GM21367 (cell line): ENCODE measurements at regions not wholly inside any gene's neighbourhood (a gene's known extent, or its start where the extent isn't known, plus 50 kb on each side); places are given as distances from the start of the nearest gene placed in this dataset.

Experiments
- ATAC-seq: cut with Tn5 transposase; IDR thresholded peaks from one replicate; pipeline ENCODE4 v1.9.1; 2021; ENCODE audit not compliant: unreplicated experiment

DNA sequence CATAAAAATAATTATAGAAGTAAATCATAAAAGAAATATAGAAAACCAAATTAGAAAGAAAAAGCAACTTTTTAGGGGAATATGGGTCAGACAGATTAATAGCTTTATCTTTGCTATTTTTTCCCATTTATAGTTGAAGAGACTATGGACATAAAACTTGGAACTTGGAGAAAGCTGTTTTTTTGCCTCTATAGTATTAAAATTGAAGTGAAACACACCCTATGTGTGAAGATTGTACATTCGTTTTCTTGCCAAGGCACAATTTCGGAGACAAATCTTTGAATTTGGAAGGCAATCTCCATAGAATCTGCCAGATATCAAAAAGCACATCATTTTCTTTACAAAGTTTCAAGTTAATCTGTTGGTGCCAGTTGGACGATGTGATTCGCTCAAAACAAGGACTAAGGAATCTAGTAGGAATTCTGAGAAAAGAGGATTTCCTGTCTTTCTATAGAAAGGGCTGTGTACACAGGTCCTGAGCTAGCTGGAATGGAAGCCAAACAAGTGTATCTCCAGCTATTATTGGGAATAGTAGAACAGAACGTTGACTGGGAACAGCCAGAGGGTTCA lies 156.3 kb downstream of the SLC7A11 start:
- no peak for ATAC-seq

DNA sequence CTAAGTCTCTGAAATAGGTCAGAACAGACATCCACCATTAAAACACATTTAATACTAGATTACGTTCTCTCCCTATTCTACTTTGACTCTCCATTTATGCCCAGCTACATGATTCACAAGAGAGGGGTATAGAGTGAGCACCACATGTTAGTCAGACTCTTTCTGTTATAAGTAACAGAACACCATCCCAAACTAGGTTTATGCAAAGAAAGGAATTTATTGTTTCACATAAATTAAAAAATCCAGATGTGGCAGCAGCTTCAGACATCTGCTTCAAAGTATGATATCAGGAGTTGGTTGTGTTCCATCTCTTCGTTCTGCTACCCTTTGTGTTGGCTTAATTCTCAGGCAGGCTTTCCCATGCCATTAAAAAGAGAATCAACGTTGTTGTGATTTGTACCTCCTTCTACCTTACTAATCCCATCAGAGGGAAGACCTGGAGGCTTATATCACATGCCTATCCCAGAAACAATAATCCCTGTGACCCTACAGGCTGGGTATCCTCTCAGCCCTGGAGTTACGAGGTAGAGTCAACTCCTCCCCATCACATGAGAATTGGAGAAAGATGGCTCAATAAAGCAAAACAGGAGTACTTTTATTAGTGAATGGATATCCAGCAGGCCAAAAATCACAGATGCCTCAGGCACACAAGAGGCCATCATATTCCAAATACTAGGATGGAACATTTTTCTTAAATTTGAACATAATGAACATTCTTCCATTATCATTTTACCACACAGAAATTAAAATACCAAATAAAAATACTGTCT lies 163.2 kb downstream of the SLC7A11 start:
- ATAC-seq: no peak

DNA sequence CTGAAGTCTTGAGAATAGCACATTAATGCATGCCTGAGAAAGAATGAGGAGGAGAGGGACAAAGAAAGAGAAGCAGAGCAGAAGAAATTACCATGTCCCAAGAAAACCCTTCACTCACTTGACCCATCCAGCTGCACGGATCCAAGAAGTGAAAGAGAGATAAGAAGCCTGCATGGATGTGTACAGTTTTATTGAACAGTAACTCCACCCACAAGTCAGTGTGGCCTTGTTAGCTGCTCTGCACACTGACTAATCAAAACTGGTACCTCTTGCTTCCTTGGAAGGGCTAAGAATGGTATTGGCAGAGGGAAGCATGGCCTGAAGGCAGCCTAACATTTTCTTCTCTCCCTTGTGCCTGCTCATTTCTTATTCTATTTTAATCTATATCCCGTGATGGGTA lies 163.9 kb downstream of the SLC7A11 start:
- no peak for ATAC-seq

DNA sequence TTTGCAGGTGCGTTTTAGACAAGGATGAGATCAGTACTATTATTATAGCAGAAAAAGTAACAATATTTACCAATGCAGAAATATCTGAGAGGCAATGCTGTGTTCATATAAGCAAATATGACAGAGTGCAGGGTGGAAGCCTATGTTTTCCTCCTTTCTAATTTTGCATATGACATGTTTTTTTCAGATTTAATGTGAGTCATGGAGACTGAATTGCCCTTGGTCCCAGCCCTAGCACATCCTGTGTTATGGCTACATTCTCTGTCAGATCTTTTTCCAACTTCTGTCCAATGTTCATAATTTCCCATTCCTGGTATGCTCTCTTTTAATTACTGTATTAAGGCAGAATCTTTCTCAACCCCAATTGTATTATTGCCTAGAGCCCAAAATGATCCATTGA lies 165.6 kb downstream of the SLC7A11 start:
- ATAC-seq: no peak

DNA sequence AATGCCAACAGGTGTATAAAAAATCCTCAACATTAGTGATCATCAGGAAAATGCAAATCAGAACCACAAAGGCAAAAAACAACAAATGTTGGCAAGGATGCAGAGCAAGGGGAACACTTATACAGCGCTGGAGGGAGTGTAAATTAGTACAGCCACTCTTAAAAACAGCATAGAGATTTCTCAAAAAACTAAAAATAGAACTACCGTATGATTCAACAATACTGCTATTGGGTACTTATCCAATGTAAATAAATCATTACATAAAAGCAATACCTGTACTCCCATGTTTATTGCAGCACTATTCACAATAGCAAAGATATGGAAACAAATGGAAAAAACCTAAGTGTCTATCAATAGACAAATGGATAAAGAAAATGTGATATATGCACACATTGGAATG lies 171.3 kb downstream of the SLC7A11 start:
- ATAC-seq: no peak

DNA sequence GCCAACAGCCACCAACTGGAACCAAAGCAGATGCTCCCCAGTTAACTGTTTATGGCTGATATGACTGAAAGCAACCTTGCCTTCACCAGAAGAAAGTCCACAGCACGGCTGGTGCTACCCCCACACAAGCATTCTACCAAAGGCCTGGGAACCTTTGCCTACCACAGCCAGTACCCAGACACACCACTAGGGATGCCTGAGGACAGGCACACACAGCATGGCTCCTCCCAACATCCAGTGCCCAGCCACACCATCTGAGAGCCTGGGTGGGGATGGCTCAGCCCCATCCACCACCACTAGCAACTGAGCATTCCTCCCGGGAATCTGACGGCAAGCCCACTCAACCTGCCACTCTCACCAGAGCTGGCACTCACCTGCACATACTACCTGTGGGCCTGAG lies 178.6 kb downstream of the SLC7A11 start:
- ATAC-seq: no peak

DNA sequence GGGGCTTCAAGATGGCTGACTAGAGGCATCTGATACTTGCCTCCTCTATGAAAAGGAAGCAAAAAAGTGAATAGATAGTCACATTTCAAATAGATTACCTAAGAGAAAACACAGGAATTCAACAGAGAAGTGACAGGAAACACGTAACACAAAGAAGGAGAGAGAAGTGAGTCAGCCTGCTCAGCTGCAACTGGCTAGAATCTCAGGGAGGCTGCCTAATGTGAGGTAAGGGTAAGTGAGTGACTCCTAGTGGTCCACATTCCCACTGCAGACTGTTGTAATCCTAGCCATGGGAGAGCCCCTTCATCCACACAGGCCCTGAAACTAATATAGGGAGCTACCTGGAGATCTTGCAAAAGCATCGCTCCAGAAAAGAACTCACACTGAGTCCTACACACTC lies 179.2 kb downstream of the SLC7A11 start:
- no peak for ATAC-seq

DNA sequence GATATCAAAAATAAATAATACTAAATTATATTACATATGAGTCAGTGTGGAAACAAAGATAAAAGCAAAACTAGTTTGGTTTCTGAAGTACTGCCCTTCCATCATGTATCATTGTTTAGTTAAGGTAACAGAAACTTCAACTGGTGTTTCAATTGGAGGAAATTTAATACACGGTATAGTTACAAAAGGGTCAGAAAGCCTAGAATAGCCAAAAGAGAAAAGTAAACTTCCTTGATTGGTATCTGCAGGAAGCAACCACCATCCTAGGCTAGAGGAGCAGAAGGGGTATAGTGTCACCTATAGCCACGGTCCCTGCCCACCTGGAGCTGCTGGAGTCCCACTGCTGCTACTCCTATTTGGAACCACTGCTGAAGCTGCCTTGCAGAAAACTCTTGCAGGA lies 185.6 kb downstream of the SLC7A11 start:
- ATAC-seq: no peak

DNA sequence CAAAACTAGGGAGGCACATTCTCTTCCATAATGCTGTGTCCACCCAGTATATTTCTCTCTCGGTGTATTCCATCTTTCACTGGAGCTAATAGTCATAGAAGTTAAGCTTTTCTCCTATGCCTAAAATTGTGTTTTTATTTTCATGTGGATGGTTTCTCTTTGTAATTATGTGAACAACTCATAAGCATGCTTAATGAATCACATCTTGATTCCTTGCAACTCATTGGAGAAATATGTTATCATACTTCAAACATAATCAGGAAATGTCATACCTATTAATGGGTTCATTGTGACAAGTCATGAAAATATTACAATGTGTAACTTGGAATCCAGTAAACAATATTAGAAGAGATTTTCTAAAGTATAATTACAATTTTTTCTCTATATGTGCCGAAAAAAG lies 186.3 kb downstream of the SLC7A11 start:
- ATAC-seq: no peak

DNA sequence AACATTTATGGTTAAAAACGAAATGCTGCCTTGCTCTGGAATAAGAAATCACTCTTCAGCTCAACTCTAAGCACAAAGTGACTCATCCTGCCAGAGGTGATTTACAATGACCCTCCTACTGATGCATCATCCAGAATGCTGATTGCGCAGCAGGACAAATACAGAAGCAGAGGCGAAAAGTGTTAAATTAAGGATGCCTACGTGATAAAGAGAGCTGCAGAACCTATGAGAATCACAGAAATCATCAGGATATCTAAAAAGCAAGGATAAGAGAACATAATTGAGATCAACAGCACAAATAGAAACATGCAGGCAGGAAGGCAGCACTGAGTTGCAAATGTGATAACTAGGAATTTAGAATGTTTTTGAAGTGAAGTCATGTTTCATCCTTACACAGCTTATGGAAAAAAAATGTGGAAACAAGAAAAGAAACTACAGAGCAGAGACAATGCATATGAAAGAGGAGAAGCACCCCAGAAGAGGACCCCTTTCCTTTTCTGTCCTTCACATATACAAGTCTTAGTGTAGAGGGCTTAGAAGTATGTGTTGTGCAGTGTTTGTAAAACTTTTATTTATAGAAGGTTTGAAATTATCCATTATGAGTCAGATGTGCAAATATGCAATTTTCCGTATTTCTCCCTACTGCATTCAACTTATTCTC lies 188.4 kb downstream of the SLC7A11 start:
- ATAC-seq: no peak

DNA sequence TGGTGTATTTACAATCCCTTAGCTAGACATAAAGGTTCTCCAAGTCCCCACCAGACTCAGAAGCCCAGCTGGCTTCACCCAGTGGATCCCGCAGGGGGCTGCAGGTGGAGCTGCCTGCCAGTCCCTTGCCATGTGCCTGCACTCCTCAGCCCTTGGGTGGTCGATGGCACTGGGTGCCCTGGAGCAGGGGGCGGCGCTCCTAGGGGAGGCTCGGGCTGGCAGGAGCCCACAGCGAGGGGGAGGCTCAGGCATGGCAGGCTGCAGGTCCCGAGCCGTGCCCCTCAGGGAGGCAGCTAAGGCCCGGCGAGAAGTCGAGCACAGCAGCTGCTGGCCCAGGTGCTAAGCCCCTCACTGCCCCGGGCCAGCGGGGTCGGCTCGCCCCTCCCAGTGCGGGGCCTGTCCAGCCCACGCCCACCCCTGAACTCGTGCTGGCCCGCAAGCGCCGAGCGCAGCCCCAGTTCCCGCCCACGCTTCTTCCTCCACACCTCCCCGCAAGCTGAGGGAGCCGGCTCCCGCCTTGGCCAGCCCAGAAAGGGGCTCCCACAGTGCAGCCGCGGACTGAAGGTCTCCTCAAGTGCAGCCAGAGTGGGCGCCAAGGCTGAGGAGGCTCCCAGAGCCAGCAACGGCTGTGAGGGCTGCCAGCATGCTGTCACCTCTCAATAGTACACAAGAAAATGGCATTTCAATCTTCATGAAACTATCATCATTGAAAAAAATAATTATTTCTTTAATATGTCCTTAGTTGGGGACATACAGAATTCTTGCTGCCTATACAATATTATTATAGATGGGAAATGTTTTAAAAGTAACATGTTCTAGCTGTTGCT lies 189.1 kb downstream of the SLC7A11 start:
- ATAC-seq: no peak

DNA sequence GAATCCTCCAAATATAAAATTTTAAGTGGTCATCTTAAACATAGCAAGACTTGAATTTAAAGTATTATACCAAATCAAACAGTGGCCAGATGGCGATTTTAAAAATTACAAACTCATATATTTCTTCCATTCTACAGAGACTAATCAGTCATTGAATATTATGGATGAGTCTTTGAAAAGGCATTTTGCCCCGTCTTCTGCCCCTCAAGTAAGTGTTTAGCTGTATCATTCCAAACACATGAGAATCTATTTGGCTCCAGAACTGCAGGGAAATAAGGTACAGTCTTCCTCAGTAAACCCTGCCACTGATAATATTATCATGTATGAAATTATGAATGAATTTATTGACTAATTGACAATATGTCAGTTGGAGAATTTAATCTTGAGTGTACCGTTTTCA lies 191.0 kb downstream of the SLC7A11 start:
- ATAC-seq: no peak

DNA sequence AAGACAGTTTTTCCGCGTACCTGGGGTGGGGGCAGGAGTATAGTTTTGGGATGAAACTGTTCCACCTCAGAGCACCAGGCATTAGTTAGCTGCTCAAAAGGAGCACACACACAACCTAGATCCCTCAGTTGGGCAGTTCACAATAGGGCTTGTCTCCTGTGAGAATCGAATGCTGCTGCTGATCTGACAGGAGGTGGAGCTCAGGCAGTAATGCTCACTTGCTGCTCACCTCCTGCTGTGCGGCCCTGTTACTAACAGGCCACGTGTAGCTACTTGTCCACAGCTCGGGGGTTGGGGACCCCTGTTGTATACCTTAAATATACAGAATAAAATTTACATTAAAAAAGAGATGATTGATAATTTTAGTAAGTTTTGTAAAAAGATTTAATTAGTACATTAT lies 191.5 kb downstream of the SLC7A11 start:
- ATAC-seq: no peak

DNA sequence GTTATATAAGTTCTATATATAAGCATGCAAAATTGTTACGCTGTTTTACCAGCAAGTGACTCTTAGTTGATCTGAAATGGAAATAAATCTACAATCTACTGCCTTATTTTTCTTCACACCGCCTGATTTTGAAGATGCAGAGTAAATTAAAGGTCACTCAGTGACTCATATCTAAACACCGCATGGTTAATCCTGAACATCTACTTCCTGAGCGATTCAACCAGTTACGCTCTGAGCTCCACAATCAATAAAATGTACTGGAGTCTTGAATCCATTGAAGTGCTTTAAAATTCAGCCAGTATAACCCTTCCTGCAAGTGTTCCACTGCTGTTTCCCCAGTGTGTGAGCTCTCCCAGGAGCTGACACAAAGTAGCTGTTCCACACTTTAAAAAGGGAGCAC lies 192.8 kb downstream of the SLC7A11 start:
- no peak for ATAC-seq

DNA sequence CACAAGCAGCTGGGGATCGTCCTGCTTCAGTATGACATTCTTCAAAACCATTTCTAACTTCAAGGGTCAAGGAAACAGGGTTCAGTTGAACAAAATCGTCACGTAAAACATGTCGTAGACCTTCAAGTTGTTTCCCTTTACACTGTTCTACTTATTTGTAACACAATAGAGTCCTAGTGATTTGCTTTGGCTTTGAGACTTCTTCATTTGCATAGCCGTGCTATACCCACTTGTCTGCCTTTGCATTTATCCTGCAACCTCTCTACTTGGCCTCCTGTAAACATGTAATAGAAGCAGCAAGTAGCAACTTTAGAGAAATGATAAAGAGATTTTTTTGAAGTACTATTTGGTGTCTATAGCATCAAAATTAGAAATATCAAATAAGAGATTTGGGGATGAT lies 194.9 kb downstream of the SLC7A11 start:
- ATAC-seq: no peak

DNA sequence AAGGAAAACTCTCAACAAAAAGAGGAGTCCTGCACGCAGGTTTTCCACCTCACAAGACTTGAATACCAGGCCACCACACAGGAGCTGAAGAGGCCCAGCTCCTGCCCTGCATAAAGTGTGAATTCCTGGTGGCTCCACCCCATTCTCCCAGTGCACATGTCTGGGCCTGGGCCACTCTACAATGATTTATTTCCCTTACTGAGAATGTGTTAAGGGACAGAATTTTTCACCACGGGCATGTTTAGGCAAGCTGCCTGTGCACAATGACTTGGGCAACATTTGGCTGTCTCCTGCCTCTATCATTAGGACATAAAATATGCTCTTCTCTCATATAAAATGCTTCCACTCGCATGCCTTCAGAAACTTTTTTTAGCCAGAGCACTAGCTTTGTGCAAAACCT lies 197.1 kb downstream of the SLC7A11 start:
- ATAC-seq: no peak

DNA sequence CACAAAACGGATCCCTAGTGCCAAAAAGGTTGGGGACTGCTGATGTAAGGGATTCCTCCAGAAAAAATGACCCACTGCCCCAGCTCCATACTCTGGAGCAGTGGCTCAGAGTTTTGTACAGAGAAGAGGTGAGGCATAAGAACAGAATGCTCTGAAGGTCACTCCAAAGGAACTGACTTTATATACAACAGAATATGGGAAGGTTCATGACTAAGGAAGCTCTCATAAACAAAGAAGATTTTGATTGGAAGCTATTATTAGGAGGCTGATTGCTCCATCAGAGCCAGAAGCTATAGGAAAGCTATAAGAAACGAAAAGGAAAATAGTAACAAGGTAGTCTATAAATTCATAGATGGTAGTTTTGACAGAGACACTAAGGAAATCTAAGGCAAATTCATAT lies 203.1 kb downstream of the SLC7A11 start:
- ATAC-seq: no peak

DNA sequence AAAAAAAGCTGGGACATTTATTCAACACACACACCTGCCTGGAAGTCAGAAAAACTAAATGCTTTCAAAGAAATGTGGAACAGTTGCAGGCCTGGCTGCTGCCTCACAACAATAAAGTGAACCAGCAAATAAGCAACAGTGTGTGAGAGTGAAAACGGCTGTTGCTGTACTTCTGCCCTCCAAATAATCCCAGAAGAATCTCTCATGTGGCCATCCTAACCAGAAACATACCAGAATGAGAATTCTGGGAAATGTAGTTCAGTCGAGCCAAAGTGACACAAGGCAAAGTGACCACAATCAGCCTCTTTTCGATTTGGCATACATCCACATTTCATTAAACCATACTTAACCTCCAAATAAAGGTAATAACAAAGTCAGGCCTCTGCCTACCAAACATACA lies 204.5 kb downstream of the SLC7A11 start:
- ATAC-seq: no peak

DNA sequence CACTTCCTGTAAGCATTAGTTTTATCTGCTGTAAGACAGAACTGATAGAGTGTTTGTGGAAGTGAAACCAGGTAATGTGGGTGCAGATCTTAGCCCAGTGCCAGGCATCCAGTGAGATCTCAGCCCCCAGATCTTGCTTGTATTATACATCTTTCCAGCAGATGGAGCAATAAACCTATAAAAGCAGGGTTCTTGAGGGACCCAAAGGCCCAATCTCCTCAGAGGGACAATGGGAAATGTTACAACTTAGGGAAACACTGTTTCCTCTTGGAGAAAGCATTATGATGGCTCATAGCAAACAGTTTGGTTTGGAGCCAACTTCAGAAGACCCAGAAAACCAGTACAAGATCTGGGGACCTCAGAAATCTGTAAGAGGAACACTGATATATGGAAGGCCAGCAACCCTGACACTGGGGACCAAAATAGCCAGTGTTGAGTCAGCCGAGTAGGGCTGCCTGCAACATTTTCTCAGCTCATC lies 206.3 kb downstream of the SLC7A11 start:
- ATAC-seq: peak; percentile 100

DNA sequence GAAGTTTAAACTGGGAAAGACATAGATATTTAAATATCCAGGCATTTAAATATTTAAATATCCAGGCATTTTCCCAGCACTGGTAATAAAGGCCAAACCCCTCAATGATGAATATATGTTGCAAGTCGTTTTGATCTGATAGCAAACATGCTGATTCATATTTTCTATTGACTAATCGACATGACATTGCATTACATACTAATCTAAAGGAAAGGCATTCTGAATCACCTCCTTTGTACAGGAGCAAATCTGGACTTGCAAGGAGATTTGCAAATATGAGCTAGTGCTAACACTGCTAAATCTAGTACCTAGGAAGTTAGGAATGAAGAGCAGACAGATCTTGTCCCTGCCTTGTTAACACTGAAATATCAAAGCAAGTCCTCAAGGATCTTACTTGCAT lies 207.3 kb downstream of the SLC7A11 start:
- ATAC-seq: no peak

DNA sequence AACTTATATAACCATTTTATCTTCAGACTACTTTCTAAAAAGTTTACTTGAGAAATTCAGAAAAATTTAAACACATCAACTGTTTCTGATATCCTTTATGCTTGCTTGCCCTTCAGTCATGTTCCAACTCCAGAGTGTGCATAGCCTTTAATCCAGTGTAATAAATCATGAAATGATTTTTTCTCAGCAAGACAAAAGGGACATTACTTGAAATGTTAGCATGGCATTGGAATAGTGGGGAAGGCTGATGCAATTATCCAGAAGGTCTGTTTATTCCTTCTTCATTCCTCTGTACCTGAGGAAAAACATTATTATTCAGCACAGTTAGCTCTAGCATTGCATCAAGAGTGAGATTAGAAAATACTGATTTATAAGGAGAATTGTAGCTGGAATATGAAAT lies 209.9 kb downstream of the SLC7A11 start:
- ATAC-seq: no peak

DNA sequence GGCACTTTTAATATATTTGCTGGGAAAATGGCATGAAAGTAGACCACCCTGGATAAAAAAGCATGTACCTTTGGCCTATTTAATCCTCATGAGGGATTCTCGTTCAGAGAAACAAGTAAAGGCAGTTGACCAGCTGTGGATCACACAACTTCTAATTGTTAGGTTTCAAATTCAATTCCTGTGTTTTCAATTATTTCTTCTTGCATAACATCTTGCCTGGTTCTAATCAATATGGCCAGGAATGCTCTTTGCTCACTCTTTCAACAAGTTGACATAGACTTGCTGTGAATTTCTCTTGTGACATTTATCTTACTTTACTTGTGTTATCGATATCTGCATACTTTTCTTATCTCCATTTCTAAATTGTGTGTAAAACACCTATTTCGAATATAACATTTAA lies 211.8 kb downstream of the SLC7A11 start:
- ATAC-seq: no peak
